ENCODE measurements at regions not wholly inside any gene's neighbourhood (a gene's known extent, or its start where the extent isn't known, plus 50 kb on each side); places are given as distances from the start of the nearest gene placed in this dataset.

DNA sequence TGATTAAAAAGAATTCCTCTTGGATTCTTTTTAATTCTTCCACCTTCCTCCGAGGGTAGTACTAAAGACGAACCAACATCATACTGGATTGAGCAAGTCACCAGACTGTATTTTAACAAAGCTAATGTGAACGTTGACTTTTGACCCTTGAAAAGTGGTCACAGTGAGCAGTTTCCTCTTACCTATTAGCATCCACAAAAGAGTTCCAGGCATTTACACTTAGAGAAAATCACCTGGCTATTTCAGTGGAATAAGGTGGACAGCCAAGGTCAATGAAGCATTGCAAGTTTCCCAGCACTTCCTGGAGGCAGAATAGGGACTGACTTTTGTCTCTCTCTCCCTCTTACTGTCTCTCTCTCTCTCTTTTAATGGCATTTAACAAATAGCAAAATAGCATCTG lies 145.1 kb upstream of the DAB2 start:
- TF ChIP-seq, protein P1, sequence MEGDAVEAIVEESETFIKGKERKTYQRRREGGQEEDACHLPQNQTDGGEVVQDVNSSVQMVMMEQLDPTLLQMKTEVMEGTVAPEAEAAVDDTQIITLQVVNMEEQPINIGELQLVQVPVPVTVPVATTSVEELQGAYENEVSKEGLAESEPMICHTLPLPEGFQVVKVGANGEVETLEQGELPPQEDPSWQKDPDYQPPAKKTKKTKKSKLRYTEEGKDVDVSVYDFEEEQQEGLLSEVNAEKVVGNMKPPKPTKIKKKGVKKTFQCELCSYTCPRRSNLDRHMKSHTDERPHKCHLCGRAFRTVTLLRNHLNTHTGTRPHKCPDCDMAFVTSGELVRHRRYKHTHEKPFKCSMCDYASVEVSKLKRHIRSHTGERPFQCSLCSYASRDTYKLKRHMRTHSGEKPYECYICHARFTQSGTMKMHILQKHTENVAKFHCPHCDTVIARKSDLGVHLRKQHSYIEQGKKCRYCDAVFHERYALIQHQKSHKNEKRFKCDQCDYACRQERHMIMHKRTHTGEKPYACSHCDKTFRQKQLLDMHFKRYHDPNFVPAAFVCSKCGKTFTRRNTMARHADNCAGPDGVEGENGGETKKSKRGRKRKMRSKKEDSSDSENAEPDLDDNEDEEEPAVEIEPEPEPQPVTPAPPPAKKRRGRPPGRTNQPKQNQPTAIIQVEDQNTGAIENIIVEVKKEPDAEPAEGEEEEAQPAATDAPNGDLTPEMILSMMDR (conservative IDR thresholded peaks at IDR 0.05; ENCODE audit: low read length), result no peak
- TF ChIP-seq EZH2phosphoT487 (IDR thresholded peaks at IDR 0.05; ENCODE audit: borderline replicate concordance), result no peak

Data from Loucy (cell line).